Ishikawa (cell line): ENCODE measurements at regions not wholly inside any gene's neighbourhood (a gene's known extent, or its start where the extent isn't known, plus 50 kb on each side); places are given as distances from the start of the nearest gene placed in this dataset.

Source experiments
- CEBPB ChIP-seq: IDR thresholded peaks from 2 replicates; pipeline ENCODE4 v1.6.1; 2012
- CREB1 ChIP-seq: IDR thresholded peaks from 2 replicates; pipeline ENCODE4 v1.6.1; 2012; ENCODE audit warnings: low read depth
- EGR1 ChIP-seq: IDR thresholded peaks from 2 replicates; pipeline ENCODE4 v1.6.1; 2012
- EP300 ChIP-seq: IDR thresholded peaks from 2 replicates; pipeline ENCODE4 v1.6.1; 2012; ENCODE audit warnings: borderline replicate concordance
- FOXM1 ChIP-seq: IDR thresholded peaks from 2 replicates; pipeline ENCODE4 v1.6.1; 2012; ENCODE audit warnings: low read depth, borderline replicate concordance
- MAX ChIP-seq: IDR thresholded peaks from 2 replicates; pipeline ENCODE4 v1.6.1; 2012
- NFIC ChIP-seq: IDR thresholded peaks from 2 replicates; pipeline ENCODE4 v1.6.1; 2012
- RAD21 ChIP-seq: IDR thresholded peaks from 2 replicates; pipeline ENCODE4 v1.6.1; 2012; ENCODE audit warnings: low read depth
- TAF1 ChIP-seq: IDR thresholded peaks from 2 replicates; pipeline ENCODE4 v1.6.1; 2012; ENCODE audit warnings: low read depth, mild to moderate bottlenecking
- TCF12 ChIP-seq: IDR thresholded peaks from 2 replicates; pipeline ENCODE4 v1.6.1; 2012; ENCODE audit warnings: low read depth
- TEAD4 ChIP-seq: IDR thresholded peaks from 2 replicates; pipeline ENCODE4 v1.6.1; 2012
- YY1 ChIP-seq: IDR thresholded peaks from 2 replicates; pipeline ENCODE4 v1.6.1; 2012; ENCODE audit warnings: low read depth
- ZBTB7A ChIP-seq: IDR thresholded peaks from 2 replicates; pipeline ENCODE4 v1.6.1; 2012; ENCODE audit warnings: low read depth
- TF ChIP-seq, protein P1 (sequence below): IDR thresholded peaks from 2 replicates; pipeline ENCODE4 v1.6.1; 2012; ENCODE audit warnings: low read depth, mild to moderate bottlenecking
- TF ChIP-seq, protein P2 (sequence below): IDR thresholded peaks from 2 replicates; pipeline ENCODE4 v1.6.1; 2012

GRCh38 chr6:112881027-112881426, 533.9 kb downstream of the RFPL4B start:
- TF ChIP-seq EP300 (no peak), TCF12 (no peak), YY1 (no peak), CREB1 (no peak), TAF1 (no peak), RAD21 (no peak), CEBPB (no peak), ZBTB7A (no peak), TEAD4 (no peak), NFIC (no peak), FOXM1 (no peak), MAX (no peak), EGR1 (no peak)
- TF ChIP-seq, protein P1, sequence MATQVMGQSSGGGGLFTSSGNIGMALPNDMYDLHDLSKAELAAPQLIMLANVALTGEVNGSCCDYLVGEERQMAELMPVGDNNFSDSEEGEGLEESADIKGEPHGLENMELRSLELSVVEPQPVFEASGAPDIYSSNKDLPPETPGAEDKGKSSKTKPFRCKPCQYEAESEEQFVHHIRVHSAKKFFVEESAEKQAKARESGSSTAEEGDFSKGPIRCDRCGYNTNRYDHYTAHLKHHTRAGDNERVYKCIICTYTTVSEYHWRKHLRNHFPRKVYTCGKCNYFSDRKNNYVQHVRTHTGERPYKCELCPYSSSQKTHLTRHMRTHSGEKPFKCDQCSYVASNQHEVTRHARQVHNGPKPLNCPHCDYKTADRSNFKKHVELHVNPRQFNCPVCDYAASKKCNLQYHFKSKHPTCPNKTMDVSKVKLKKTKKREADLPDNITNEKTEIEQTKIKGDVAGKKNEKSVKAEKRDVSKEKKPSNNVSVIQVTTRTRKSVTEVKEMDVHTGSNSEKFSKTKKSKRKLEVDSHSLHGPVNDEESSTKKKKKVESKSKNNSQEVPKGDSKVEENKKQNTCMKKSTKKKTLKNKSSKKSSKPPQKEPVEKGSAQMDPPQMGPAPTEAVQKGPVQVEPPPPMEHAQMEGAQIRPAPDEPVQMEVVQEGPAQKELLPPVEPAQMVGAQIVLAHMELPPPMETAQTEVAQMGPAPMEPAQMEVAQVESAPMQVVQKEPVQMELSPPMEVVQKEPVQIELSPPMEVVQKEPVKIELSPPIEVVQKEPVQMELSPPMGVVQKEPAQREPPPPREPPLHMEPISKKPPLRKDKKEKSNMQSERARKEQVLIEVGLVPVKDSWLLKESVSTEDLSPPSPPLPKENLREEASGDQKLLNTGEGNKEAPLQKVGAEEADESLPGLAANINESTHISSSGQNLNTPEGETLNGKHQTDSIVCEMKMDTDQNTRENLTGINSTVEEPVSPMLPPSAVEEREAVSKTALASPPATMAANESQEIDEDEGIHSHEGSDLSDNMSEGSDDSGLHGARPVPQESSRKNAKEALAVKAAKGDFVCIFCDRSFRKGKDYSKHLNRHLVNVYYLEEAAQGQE, result no peak
- TF ChIP-seq, protein P2, sequence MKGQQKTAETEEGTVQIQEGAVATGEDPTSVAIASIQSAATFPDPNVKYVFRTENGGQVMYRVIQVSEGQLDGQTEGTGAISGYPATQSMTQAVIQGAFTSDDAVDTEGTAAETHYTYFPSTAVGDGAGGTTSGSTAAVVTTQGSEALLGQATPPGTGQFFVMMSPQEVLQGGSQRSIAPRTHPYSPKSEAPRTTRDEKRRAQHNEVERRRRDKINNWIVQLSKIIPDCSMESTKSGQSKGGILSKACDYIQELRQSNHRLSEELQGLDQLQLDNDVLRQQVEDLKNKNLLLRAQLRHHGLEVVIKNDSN, result no peak

DNA sequence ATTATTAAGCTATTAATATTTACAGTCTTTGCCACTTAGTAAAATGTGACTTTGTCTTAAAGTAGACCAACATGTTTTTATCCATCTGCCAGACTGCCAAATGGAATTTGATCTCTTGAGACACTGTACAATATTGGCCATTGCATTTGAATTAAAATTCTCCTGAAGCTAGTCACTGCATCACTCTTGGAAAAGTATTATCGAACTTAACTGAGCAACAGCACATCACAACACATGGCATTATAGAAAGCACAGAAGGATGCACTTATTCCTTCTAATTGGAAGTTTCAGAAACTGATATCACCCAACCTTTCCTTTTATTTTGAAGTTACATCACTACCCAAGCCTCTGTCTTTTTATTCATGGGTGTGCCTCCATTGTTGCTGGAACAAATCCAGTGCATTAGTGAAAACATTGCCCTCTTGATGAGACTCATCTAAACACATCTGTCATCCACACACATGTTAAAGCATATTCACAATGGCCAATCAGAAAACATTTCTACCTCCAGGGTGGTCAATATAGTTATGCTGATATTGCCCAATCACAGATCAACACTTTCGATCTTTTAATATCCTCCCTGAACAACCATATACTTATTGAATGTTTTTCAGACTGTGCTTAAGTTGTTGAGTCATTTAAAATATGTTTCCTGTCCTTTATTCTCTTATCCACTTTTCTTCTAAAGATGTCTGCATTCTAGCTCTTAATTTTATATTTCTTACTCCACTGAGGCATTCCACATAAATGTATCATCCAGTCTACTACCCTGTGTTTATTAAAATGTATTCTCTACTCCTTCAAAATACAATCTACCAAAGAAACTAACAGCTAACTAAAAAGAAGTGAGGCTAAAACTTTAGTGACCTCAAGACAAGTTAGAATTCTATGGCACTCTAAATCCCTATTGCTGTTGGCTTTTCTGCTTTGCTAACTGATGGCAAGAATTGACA, 535.0 kb downstream of the RFPL4B start:
- TF ChIP-seq NFIC, result no peak

GRCh38 chr6:112883095-112883494, 536.0 kb downstream of the RFPL4B start:
- no peak for TF ChIP-seq CEBPB
- TF ChIP-seq, protein P2, result no peak

DNA sequence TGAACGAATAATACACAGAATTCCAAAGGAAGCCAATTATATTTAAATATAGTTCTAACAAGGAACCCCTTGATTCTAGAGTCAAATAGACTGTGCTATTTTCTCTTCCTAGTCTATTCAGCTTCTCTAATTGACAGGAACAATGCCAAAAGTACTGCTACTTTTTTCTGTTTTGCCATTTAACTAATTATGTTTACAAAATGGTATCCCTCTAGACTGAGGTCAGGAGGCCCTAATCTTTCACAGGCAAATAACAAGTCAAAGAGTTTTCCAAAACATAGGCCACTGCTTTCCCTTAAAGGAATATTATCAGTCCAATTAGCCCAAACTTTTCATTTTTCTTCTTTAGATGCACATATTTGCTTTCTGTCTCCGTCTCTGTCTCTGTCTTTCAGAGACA, 539.3 kb downstream of the RFPL4B start:
- TF ChIP-seq CEBPB (no peak), ZBTB7A (no peak), EP300 (no peak), FOXM1 (no peak), TCF12 (no peak), RAD21 (no peak), CREB1 (no peak), MAX (no peak)
- TF ChIP-seq, protein P2, result no peak

GRCh38 chr6:112899541-112899940, 552.4 kb downstream of the RFPL4B start:
- TF ChIP-seq, protein P2, result no peak
- no peak for TF ChIP-seq CEBPB
- no peak for TF ChIP-seq ZBTB7A
- TF ChIP-seq EP300, result no peak
- no peak for TF ChIP-seq NFIC
- no peak for TF ChIP-seq RAD21
- no peak for TF ChIP-seq YY1
- TF ChIP-seq, protein P1, result no peak
- no peak for TF ChIP-seq FOXM1
- TF ChIP-seq TAF1, result no peak
- no peak for TF ChIP-seq EGR1
- TF ChIP-seq MAX, result no peak
- no peak for TF ChIP-seq CREB1
- no peak for TF ChIP-seq TCF12
